GM21737 (cell line): ENCODE measurements at regions not wholly inside any gene's neighbourhood (a gene's known extent, or its start where the extent isn't known, plus 50 kb on each side); places are given as distances from the start of the nearest gene placed in this dataset.

ENCODE experiments used
- ATAC-seq: cut with Tn5 transposase; IDR thresholded peaks from one replicate; pipeline ENCODE4 v1.9.1; 2021; ENCODE audit warnings: mild to moderate bottlenecking, moderate library complexity; ENCODE audit not compliant: unreplicated experiment

- no peak for ATAC-seq
Measured at GRCh38 chr1:219681876-219682275, 69.0 kb upstream of the ZC3H11B start.

- no peak for ATAC-seq
Measured at GRCh38 chr1:219676012-219676765, 63.3 kb upstream of the ZC3H11B start.

- no peak for ATAC-seq
Measured at GRCh38 chr1:219670426-219671149, 57.7 kb upstream of the ZC3H11B start.

GRCh38 chr1:219669556-219669955, 56.7 kb upstream of the ZC3H11B start:
- no peak for ATAC-seq

GRCh38 chr1:219669042-219669441, 56.1 kb upstream of the ZC3H11B start:
- ATAC-seq = no peak

GRCh38 chr1:219668446-219668845, 55.5 kb upstream of the ZC3H11B start:
- ATAC-seq = no peak

GRCh38 chr1:219666242-219666641, 53.3 kb upstream of the ZC3H11B start:
- ATAC-seq = no peak

GRCh38 chr1:219665089-219665488, 52.2 kb upstream of the ZC3H11B start:
- no peak for ATAC-seq

GRCh38 chr1:219664310-219665029, 51.6 kb upstream of the ZC3H11B start:
- ATAC-seq = no peak
